Upper lobe of left lung (tissue), 6 donors: ENCODE measurements at regions not wholly inside any gene's neighbourhood (a gene's known extent, or its start where the extent isn't known, plus 50 kb on each side); places are given as distances from the start of the nearest gene placed in this dataset.
A peak's percentile ranks its signal among the peaks of the same experiment; 100 is the strongest.

Experiments
- ATAC-seq, 2 donors: fragments of 200-7000 bp; cut with Tn5 transposase; one replicate each; pipeline ENCODE4 v1.9.1; 2022; ENCODE audit warnings: mild to moderate bottlenecking in 2 of 2, moderate library complexity in 2 of 2; ENCODE audit not compliant: low FRiP score in 2 of 2
- DNase-seq, 2 donors: peaks; one replicate each; pipeline ENCODE4 v3.0.0-alpha.2; 2019 to 2020
- H3K27ac ChIP-seq, 4 donors: fragments of 200-600 bp; sonication (generic); one replicate each; pipeline ENCODE4 v1.5.1; 2016 to 2019
- H3K27me3 ChIP-seq, 4 donors: fragments of 200-600 bp; sonication (generic); one replicate each; pipeline ENCODE4 v1.5.1; 2017 to 2019
- H3K36me3 ChIP-seq, 4 donors: fragments of 200-600 bp; sonication (generic); one replicate each; pipeline ENCODE4 v1.5.1; 2016 to 2019
- H3K4me1 ChIP-seq, 4 donors: fragments of 200-600 bp; sonication (generic); one replicate each; pipeline ENCODE4 v1.5.1; 2018 to 2019
- H3K4me3 ChIP-seq, 4 donors: fragments of 200-600 bp; sonication (generic); one replicate each; pipeline ENCODE4 v1.5.1; 2017 to 2019; ENCODE audit warnings: mild to moderate bottlenecking in 2 of 4, moderate library complexity in 1 of 4
- H3K9me3 ChIP-seq, 4 donors: fragments of 200-600 bp; sonication (generic); one replicate each; pipeline ENCODE4 v1.5.1; 2018 to 2019
- EP300 ChIP-seq, 4 donors: sonication (generic); formaldehyde crosslinking; IDR thresholded peaks; one replicate each; pipeline ENCODE4 v1.5.1; 2017; ENCODE audit warnings: antibody characterized with exemption in 4 of 4, control low read depth in 2 of 4
- POLR2A ChIP-seq, 4 donors: fragments of 450-650 bp; IDR thresholded peaks; one replicate each; pipeline ENCODE4 v1.5.1; 2016 to 2017; ENCODE audit warnings: antibody characterized with exemption in 4 of 4, mild to moderate bottlenecking in 2 of 4
- POLR2AphosphoS5 ChIP-seq, 2 donors: sonication (generic); formaldehyde crosslinking; IDR thresholded peaks; one replicate each; pipeline ENCODE4 v1.5.1; 2017; ENCODE audit warnings: antibody characterized with exemption in 2 of 2
- WGBS, 2 donors: methylation state at CpG; one replicate each; pipeline ENCODE4 v1.1.5; 2017 to 2018; 5-methylcytosine and 5-hydroxymethylcytosine counted together
- TF ChIP-seq, protein P1 (sequence below), 6 experiments: fragments of 450-650 bp in 4 of 6; fragments of 200-600 bp in 2 of 6; sonication (generic) in 2 of 6; IDR thresholded peaks; one replicate each; pipeline ENCODE4 v1.5.1; 2016 to 2019; ENCODE audit warnings: antibody characterized with exemption in 6 of 6
- donor health status: DM: no; HTN: no; CAD: no; lungs with moderate emphysema.
- donor health status: DM: no; HTN: yes; CAD: no; lungs with severe emphysema.

DNA sequence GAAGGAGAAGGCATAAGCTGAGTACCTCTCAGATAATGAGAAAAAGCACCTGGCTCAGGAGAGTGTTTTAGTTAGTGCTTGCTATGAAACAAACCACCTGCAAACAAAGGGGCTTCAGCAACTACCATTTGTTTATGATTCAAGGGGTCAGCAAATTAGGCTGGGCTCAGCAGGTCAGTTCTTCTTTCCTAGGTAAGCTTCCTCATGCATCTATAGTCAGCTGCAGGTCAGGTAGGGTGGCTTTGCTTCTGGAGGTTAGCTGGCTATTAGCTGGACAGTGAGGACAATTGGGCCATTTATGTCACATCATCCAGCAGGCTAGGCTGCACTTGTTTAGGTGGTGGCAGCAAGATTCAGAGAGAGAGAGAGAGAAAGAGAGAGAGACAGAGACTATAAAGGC, 185.5 kb downstream of the EMX2 start:
- DNase-seq = no peak
- Histone ChIP-seq H3K4me3 (no peak overlapping the region), H3K27ac (no peak overlapping the region), H3K36me3 (no peaks in the 10 kb centered on the region), H3K4me1 (no peaks in the 10 kb centered on the region), H3K27me3 (no peaks in the 10 kb centered on the region), H3K9me3 (no peaks in the 10 kb centered on the region)
- TF ChIP-seq, protein P1, sequence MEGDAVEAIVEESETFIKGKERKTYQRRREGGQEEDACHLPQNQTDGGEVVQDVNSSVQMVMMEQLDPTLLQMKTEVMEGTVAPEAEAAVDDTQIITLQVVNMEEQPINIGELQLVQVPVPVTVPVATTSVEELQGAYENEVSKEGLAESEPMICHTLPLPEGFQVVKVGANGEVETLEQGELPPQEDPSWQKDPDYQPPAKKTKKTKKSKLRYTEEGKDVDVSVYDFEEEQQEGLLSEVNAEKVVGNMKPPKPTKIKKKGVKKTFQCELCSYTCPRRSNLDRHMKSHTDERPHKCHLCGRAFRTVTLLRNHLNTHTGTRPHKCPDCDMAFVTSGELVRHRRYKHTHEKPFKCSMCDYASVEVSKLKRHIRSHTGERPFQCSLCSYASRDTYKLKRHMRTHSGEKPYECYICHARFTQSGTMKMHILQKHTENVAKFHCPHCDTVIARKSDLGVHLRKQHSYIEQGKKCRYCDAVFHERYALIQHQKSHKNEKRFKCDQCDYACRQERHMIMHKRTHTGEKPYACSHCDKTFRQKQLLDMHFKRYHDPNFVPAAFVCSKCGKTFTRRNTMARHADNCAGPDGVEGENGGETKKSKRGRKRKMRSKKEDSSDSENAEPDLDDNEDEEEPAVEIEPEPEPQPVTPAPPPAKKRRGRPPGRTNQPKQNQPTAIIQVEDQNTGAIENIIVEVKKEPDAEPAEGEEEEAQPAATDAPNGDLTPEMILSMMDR (IDR thresholded peaks at IDR 0.05) = no peak
- TF ChIP-seq EP300 (IDR thresholded peaks at IDR 0.05) = no peak
- no peak for ATAC-seq

DNA sequence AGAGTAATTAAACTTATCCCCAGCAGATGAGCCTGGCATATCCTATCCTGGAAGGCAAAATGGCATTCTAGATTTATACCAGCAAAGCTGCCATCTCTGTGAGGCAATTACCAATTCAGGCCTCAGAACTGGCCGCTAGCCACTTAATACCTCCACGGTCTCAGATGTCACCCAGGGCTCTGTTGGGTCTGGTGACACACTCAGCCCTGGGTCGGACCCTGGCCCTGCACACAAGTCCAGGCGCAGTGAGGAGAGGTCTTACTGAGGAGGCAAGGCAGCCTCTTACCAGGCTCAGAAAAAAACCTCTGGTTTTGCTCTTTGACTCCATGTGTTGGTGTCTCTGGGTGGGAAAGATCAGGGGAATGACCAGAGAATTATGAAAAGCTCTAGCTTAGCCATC, 186.6 kb downstream of the EMX2 start:
- no peak overlapping the region for H3K4me3 ChIP-seq
- no peaks in the 10 kb centered on the region for H3K4me1 ChIP-seq
- WGBS, 2 donors = 83 to 88% methylated on average over 4 of the region's 4 CpGs
- H3K27me3 ChIP-seq = peaks cover 0 to under 1% (median 0%) of the 10 kb centered on the region in 4 donors
- ATAC-seq (no peak), DNase-seq (no peak)
- no peaks in the 10 kb centered on the region for H3K36me3 ChIP-seq
- H3K27ac ChIP-seq = no peak overlapping the region
- TF ChIP-seq EP300 (IDR thresholded peaks at IDR 0.05) (no peak), POLR2AphosphoS5 (IDR thresholded peaks at IDR 0.05) (no peak), POLR2A (IDR thresholded peaks at IDR 0.05) (no peak)
- TF ChIP-seq, protein P1 (IDR thresholded peaks at IDR 0.05) = no peak
- H3K9me3 ChIP-seq = no peaks in the 10 kb centered on the region

DNA sequence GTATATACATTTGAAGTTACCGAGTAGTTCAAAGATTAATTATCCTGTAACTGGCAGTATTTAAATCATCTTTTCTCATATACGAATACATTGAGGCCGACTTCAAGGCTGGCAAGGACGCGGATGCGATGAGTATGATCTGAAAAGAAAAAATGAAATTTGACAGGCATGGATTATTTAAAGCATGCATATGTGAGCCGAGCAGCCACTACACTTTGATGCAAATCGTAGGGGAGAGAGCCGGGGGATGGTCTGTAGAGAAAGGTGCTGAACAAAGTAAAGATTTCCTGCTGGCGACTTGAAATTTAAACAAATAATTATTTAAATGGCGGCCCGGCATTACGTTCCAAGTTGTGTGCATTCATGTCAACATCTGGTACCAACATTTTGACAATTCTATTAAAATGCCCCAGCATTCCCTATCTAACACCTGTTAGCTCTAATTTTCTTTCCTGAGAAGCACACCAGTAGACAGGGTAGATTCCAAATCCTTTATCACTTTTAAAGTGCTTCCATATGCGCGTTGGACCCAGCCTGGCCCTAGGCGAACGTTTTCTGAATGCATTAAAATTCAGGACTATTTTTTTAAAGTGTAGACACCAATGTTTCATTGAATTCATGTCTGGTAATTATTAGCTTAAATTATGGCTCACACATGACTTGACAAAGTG, 188.7 kb downstream of the EMX2 start:
- no peak overlapping the region for H3K27ac ChIP-seq
- H3K4me1 ChIP-seq = no peaks in the 10 kb centered on the region
- ATAC-seq (no peak), DNase-seq (no peak)
- H3K4me3 ChIP-seq = no peak overlapping the region
- H3K36me3 ChIP-seq = no peaks in the 10 kb centered on the region
- H3K27me3 ChIP-seq = peaks cover 0 to 10% (median 0%) of the 10 kb centered on the region in 4 donors
- WGBS, 2 donors = 57 to 74% methylated on average over 17 of the region's 17 CpGs
- TF ChIP-seq, protein P1 (IDR thresholded peaks at IDR 0.05) = no peak
- TF ChIP-seq EP300 (IDR thresholded peaks at IDR 0.05) (no peak), POLR2AphosphoS5 (IDR thresholded peaks at IDR 0.05) (no peak), POLR2A (IDR thresholded peaks at IDR 0.05) (no peak)
- no peaks in the 10 kb centered on the region for H3K9me3 ChIP-seq

DNA sequence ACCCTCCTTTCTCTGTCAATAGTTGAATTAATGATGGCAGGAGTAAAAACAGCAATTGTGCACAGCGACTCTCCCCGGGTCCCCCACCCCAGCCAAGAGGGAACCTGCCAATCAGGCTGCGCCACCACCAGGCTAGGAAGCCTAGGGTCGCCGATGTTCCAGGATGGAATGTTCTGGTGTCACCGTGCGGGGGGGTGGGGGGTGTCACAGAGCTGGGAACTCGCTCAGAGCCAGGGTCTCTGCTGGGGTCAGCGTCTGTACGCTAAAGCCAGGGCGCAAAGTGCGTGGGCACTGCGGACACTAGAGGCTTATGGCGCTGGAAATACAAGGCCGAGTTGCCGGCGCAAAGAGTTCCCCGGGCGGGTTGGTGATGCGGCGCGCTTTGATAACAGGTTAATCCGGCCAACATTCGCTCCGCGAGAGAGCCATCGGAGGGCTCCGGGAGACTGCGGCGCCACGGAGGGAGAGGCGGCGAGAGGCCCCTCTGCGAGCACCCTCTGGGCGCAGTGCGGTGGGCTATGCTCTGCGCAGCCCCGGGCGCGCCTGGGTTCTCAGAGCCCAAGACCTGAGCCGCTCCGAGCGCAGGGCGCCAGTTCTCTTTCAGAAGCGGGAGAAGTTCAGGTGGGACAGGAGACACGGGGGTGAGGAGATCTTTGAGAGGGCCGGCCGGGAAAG, 192.3 kb downstream of the EMX2 start:
- Histone ChIP-seq H3K36me3 (no peaks in the 10 kb centered on the region), H3K27me3 (peaks cover 0 to 10% (median 0%) of the 10 kb centered on the region in 4 donors), H3K9me3 (no peaks in the 10 kb centered on the region), H3K27ac (no peak overlapping the region), H3K4me3 (no peak overlapping the region), H3K4me1 (no peaks in the 10 kb centered on the region)
- ATAC-seq (no peak), DNase-seq (peak in 1 of 2 donors; percentile 74)
- TF ChIP-seq, protein P1 (IDR thresholded peaks at IDR 0.05) = no peak
- TF ChIP-seq POLR2A (IDR thresholded peaks at IDR 0.05) (no peak), POLR2AphosphoS5 (IDR thresholded peaks at IDR 0.05) (no peak), EP300 (IDR thresholded peaks at IDR 0.05) (no peak)
- 3 to 13% methylated on average over 15 to 45 of the region's 48 CpGs for WGBS, 2 donors

DNA sequence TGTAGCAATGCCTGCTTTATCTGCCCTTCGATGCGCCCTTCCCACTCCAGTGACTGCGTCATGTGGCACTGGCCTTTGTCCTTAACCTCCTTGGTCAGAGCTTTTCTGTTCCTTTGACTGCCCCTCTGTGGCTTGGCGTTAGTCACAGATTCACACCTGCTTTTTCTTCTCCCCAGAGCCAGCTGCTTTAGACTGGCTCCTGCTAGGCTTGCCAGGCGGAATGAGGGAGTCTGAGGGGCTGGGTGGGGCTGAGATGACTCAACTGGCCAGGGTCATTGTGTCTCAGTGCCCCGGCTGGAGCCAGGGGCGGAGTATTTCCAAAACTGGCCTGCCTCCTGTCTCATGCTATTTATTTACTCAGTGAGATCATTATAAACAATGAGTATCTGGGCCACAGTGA, 194.1 kb downstream of the EMX2 start:
- DNase-seq (no peak), ATAC-seq (peak in 1 of 2 donors; percentile 70)
- 75 to 77% methylated on average over 5 to 7 of the region's 7 CpGs for WGBS, 2 donors
- Histone ChIP-seq H3K27me3 (peaks cover 0 to 10% (median 0%) of the 10 kb centered on the region in 4 donors), H3K4me1 (no peaks in the 10 kb centered on the region), H3K9me3 (no peaks in the 10 kb centered on the region), H3K36me3 (no peaks in the 10 kb centered on the region), H3K27ac (no peak overlapping the region), H3K4me3 (no peak overlapping the region)
- TF ChIP-seq POLR2A (IDR thresholded peaks at IDR 0.05) = no peak
